Brain microvascular endothelial cell (primary cell): ENCODE measurements at regions not wholly inside any gene's neighbourhood (a gene's known extent, or its start where the extent isn't known, plus 50 kb on each side); places are given as distances from the start of the nearest gene placed in this dataset.

ENCODE experiments used
- DNase-seq: peaks from one replicate; pipeline ENCODE4 v3.0.0-alpha.2; 2020
- H3K27ac ChIP-seq: fragments of 250-450 bp; sonication (Bioruptor Pico); 2 replicates; pipeline ENCODE4 v1.5.1; 2020; ENCODE audit warnings: mild to moderate bottlenecking, moderate library complexity
- H3K27me3 ChIP-seq: fragments of 250-450 bp; sonication (Bioruptor Pico); replicated peaks from 2 replicates; pipeline ENCODE4 v1.5.1; 2020; ENCODE audit warnings: mild to moderate bottlenecking
- H3K36me3 ChIP-seq: fragments of 250-450 bp; sonication (Bioruptor Pico); replicated peaks from 2 replicates; pipeline ENCODE4 v1.5.1; 2020; ENCODE audit warnings: mild to moderate bottlenecking
- H3K4me3 ChIP-seq: 2 replicates; pipeline ENCODE4 v1.5.1; 2011; ENCODE audit warnings: low read depth, mild to moderate bottlenecking, control low read depth, low read length, moderate library complexity
- CTCF ChIP-seq: IDR thresholded peaks from 2 replicates; pipeline ENCODE4 v1.5.1; 2011; ENCODE audit warnings: low read depth, mild to moderate bottlenecking, moderate library complexity, low read length, control low read depth, inconsistent platforms; ENCODE audit errors: missing control alignments
- in situ Hi-C: cut with HindIII; loops from 2 replicates; pipeline ENCODE4 v1.10.0; 2017; ENCODE audit warnings: low sequenced_read_pairs, low pct_ligation_motif_present

DNA sequence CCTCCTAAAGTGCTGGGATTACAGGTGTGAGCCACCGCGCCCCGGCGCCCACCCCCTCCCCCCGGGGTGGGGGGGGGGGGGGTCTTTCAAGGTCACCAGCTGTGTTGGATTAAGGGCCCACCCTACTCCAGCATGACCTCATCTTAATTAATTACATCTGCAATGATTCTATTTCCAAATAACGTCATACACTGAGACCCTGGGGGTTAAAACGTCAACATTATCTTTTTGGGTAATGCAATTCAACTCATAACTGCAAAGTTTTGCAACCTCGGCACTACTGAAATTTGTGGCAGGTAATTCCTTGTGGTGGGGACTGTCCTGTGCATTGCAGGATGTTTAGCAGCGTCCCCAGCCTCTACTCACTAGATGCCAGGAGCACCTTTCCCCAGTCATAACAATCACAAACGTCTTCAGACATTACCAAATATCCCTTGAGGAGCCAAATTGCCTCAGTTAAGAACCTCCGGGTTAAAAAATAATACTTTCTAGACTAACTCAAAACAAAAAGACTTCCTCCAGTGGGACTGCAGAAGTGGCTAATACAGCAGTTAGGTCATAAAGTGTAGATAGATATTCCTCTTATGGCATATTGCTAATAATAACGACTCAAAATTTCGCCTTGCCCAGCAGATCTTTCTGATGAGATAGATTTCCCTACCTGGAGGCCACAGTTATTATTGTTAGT lies 233.0 kb upstream of the KAZN start:
- H3K36me3 ChIP-seq = no peaks in the 10 kb centered on the region
- H3K4me3 ChIP-seq = no peak overlapping the region
- H3K27me3 ChIP-seq = no peaks in the 10 kb centered on the region
- no peak for DNase-seq
- no peak overlapping the region for H3K27ac ChIP-seq
- in situ Hi-C loops = no loop called here
- TF ChIP-seq CTCF = no peak

DNA sequence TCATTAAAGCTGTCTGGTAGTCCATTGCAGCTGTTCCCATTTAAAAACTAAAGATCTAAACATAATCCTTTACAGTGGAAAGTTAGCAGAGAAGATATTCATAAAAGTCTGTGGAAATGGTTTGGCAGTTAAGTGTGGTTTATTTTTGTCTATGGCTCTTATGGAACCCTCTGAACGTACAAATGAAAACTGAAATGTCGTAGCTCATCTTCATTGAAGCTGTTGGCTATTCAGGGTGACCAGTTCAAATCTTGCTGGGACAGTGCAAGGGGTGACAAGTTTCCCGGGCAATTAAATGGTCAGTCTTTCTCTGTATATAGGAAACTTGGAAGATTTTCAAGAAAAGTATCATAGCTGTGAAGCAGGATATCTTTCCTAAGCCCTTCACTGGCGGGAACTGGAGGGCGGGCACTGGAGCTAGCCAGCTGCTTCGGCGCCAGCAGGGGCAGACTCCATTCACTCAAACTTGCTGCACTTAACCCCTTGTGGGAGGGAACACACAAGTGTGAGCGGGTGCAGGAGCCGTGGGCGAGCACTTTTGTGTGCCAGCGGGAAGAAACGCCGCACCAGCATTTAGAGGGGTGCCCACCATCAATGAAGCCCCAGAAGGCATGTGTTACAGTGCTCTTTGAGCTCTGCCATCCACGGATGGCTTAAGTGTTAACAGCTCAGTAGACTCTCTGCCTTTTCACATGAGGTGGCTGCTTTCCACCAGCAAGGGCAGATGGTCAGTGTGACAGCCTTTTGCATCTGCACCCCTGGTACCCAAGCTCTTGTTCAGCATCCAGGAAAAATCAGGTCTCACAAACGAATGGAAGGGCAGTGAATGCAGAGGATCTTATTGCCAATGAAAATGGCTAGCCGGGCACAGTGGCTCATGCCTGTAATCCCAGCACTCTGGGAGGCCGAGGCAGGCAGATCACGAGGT lies 232.1 kb upstream of the KAZN start:
- no peaks in the 10 kb centered on the region for H3K36me3 ChIP-seq
- H3K4me3 ChIP-seq = no peak overlapping the region
- no peak for TF ChIP-seq CTCF
- DNase-seq = no peak
- no peak overlapping the region for H3K27ac ChIP-seq
- H3K27me3 ChIP-seq = no peaks in the 10 kb centered on the region
- in situ Hi-C loops = no loop called here

GRCh38 chr1:14367451-14367850 lies 231.0 kb upstream of the KAZN start:
- Histone ChIP-seq H3K27me3 (no peaks in the 10 kb centered on the region), H3K27ac (no peak overlapping the region), H3K36me3 (no peaks in the 10 kb centered on the region), H3K4me3 (no peak overlapping the region)
- in situ Hi-C loops = no loop called here
- DNase-seq = no peak
- no peak for TF ChIP-seq CTCF

DNA sequence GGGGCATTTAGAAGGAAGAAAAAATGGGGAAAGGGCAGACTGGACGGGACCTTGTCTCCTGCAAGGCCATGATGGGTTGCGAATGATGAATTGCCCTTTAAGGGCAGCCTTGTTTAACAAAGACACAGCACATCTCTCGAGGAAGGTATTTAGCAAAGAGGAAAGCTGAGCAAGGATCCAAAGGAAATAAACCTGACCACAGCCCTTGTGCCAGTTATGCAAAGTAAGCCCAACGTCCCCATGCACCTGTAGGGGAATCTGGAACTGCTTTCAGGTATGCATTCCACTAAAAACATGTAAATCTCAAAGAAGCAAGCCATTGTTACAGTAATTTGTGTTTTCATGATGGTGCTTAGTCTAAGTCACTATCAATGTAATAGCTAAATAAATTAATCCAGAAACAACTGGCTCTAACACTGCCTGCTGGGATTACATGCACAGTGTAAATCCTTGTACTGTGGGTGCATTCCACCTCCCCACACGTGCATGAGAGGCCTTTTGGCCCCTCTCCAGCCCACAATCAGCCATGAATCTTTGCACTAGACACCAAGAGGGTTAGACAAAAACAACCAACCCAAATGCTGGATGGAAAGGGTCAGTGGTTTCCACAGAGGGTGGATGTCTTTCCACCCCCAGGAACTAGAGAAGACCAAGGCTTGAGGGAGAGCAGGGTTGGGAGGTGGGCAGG lies 228.8 kb upstream of the KAZN start:
- in situ Hi-C loops = no loop called here
- Histone ChIP-seq H3K27ac (no peak overlapping the region), H3K27me3 (no peaks in the 10 kb centered on the region), H3K36me3 (no peaks in the 10 kb centered on the region), H3K4me3 (no peak overlapping the region)
- no peak for DNase-seq
- no peak for TF ChIP-seq CTCF

- in situ Hi-C loops = no loop called here
- TF ChIP-seq CTCF = no peak
- no peak for DNase-seq
- no peaks in the 10 kb centered on the region for H3K36me3 ChIP-seq
- no peak overlapping the region for H3K4me3 ChIP-seq
- H3K27ac ChIP-seq = no peak overlapping the region
- H3K27me3 ChIP-seq = no peaks in the 10 kb centered on the region
These were observed 226.6 kb upstream of the KAZN start for GRCh38 chr1:14371771-14372497.
